ENCODE measurements at regions not wholly inside any gene's neighbourhood (a gene's known extent, or its start where the extent isn't known, plus 50 kb on each side); places are given as distances from the start of the nearest gene placed in this dataset.

DNA sequence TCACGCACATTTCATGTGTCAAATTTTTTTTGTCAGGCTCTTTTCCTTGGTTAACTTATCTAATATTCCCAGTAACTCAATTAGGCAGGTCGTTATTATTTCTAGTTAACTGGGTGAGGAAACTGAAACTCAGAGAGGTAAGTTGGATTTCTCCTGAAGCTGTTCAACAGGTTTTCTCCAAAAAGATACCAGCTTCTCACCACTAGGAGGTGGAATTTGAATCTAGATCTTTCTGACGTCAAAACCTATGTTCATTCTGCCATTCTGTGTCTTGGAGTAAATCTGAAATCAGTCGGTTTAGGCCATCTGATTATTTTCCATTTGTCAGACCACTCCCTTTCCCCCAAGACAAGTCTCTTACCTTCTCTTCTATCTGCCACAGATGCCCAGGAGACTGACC lies 572.9 kb downstream of the ACTL7B start:
- TF ChIP-seq CTCF (IDR thresholded peaks at IDR 0.05) (peak in 4 of 6 experiments; percentile 5 to 29 (median 28)), POLR2A (IDR thresholded peaks at IDR 0.05) (no peak)

All from adrenal gland (tissue), 5 donors.